DMS 273 (cell line): ENCODE measurements at regions not wholly inside any gene's neighbourhood (a gene's known extent, or its start where the extent isn't known, plus 50 kb on each side); places are given as distances from the start of the nearest gene placed in this dataset.
"Not testable (repeated sequence)": the region's sequence is repeated elsewhere in the genome, so short reads cannot be mapped to it uniquely, and the experiment has no call there.

ENCODE experiments used
- DNase-seq: peaks from one replicate; lab custom pipeline; 2025; ENCODE audit not compliant: unreplicated experiment; lab: John Stamatoyannopoulos, UW

GRCh38 chrX:128436397-128437103, 384.3 kb upstream of the ACTRT1 start:
- DNase-seq = no peak

DNA sequence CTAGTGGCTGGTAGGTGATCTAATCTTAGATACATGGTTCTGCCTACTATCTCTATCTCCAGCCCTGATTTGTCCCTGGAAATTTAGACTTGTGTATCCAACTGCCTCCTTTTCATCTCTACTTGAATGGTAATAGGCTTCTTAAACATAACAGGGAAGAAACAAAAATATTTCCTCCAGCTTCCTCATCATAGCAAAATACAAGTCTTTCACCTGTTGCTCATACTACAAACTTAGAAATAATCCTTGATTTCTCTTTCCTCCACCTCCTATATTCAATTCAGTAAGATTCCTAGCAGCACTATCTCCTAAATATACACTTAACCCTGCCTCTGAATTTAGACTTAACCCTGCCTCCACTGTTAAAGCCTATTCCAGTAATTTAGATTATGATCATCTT, 373.3 kb upstream of the ACTRT1 start:
- no peak for DNase-seq

GRCh38 chrX:128408842-128409241, 356.6 kb upstream of the ACTRT1 start:
- DNase-seq = no peak

DNA sequence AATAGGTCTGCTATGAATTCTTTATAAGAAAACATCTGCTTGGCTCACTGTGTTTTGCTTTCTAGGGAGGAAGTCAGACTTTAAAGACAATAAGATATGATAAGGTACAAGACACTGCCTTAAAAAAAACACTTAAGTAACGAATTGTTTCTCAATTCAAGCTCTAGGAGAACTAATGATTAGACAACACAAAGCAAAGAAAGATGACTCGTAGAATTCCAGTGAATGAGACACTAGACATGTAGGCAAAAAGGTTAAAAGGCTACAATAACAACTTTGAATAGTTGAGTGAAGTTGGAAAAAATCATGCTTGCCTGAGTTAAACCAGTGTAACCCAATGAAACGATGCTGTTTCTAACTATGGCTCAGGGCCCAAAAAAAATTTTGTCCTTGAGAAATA, 344.4 kb upstream of the ACTRT1 start:
- no peak for DNase-seq

DNA sequence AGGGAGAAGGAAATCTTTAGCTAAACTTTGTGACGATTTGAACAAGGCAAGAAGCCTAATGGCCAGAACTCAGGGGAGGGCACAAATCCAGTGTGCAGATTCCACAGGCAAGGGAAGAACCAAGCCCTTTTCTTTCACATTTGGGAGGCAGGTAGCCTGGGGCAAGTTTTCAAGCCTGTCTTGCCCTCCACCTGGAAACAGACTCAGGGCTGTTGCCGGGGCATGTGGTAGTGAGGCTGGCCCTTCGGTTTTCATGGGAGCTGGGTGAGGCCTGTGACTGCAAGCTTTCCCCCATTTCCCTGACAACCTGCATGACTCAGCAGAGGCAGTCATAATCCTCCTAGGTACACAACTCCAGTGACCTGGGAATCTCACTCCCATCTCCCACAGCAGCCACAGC, 331.6 kb upstream of the ACTRT1 start:
- DNase-seq = not testable (repeated sequence)

- no peak for DNase-seq
These were observed 313.3 kb upstream of the ACTRT1 start for GRCh38 chrX:128365492-128365891.

- DNase-seq = no peak
These were observed 283.5 kb upstream of the ACTRT1 start for GRCh38 chrX:128335671-128336070.

GRCh38 chrX:128334821-128335220, 282.6 kb upstream of the ACTRT1 start:
- no peak for DNase-seq

GRCh38 chrX:128310912-128311311, 258.7 kb upstream of the ACTRT1 start:
- DNase-seq = no peak

GRCh38 chrX:128309311-128309710, 257.1 kb upstream of the ACTRT1 start:
- DNase-seq = no peak

DNA sequence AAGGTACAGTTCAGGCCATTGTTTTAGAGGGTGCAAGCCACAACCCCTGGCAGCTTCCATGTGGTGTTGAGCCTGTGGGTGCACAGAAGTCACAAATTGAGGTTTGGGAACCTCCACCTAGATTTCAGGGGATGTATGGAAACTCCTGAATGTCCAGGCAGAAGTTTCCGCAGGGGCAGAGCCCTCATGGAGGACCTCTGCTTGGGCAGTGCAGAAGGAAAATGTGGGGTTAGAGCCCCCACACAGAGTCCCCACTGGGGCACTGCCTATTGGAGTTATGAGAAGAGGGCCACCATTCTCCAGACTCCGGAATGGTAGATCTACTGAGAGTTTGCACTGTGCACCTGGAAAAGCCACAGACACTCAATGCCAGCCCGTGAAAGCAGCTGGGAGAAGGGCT, 242.0 kb upstream of the ACTRT1 start:
- DNase-seq = no peak

GRCh38 chrX:128287693-128288092, 235.5 kb upstream of the ACTRT1 start:
- no peak for DNase-seq

GRCh38 chrX:128250621-128251020, 198.4 kb upstream of the ACTRT1 start:
- no peak for DNase-seq

DNA sequence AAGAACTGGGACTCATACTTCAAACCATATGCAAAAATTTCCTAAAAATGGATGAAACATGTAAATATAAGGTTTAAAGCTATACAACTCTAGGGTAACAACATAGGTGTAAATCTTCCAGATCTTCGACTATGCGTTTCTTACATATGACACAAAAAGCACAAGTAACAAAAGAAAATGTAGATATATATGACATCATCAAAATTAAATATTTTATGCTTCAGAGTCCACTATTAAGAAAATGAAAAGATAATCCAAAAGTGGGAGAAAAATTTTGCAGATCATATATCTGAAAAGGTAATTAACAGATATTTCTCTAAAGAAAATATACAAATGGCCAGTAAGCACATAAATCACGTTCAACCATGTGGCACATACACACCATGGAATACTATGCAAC, 164.2 kb upstream of the ACTRT1 start:
- no peak for DNase-seq

- no peak for DNase-seq
These were observed 113.7 kb upstream of the ACTRT1 start for GRCh38 chrX:128165884-128166408.

- no peak for DNase-seq
These were observed 104.0 kb upstream of the ACTRT1 start for GRCh38 chrX:128156204-128156603.

GRCh38 chrX:128142745-128143144, 90.5 kb upstream of the ACTRT1 start:
- no peak for DNase-seq

- peak; percentile 53 for DNase-seq
These were observed 54.4 kb upstream of the ACTRT1 start for GRCh38 chrX:128106630-128107029.

GRCh38 chrX:128105659-128106058, 53.5 kb upstream of the ACTRT1 start:
- DNase-seq = no peak
